ENCODE measurements at regions not wholly inside any gene's neighbourhood (a gene's known extent, or its start where the extent isn't known, plus 50 kb on each side); places are given as distances from the start of the nearest gene placed in this dataset.

GRCh38 chr7:70986297-70986696 lies 145.6 kb upstream of the GALNT17 start:
- no peak for DNase-seq (ENCODE audit: low spot score)

- no peak for DNase-seq (ENCODE audit: low spot score)
Observed at GRCh38 chr7:70994176-70994575, 137.8 kb upstream of the GALNT17 start.

GRCh38 chr7:70997261-70997660 lies 134.7 kb upstream of the GALNT17 start:
- no peak for DNase-seq (ENCODE audit: low spot score)

GRCh38 chr7:71005109-71005508 lies 126.8 kb upstream of the GALNT17 start:
- DNase-seq (ENCODE audit: low spot score) = no peak

- DNase-seq (ENCODE audit: low spot score) = no peak
Observed at GRCh38 chr7:71009636-71010035, 122.3 kb upstream of the GALNT17 start.

GRCh38 chr7:71015252-71015900 lies 116.6 kb upstream of the GALNT17 start:
- no peak for DNase-seq (ENCODE audit: low spot score)

GRCh38 chr7:71016401-71016800 lies 115.5 kb upstream of the GALNT17 start:
- DNase-seq (ENCODE audit: low spot score) = no peak

- DNase-seq (ENCODE audit: low spot score) = no peak
Observed at GRCh38 chr7:71017602-71018001, 114.3 kb upstream of the GALNT17 start.

GRCh38 chr7:71019706-71020105 lies 112.2 kb upstream of the GALNT17 start:
- DNase-seq (ENCODE audit: low spot score) = no peak

- DNase-seq (ENCODE audit: low spot score) = no peak
Observed at GRCh38 chr7:71021131-71021530, 110.8 kb upstream of the GALNT17 start.

- no peak for DNase-seq (ENCODE audit: low spot score)
Observed at GRCh38 chr7:71026680-71027079, 105.3 kb upstream of the GALNT17 start.

- DNase-seq (ENCODE audit: low spot score) = no peak
Observed at GRCh38 chr7:71034243-71034642, 97.7 kb upstream of the GALNT17 start.

GRCh38 chr7:71042591-71042990 lies 89.4 kb upstream of the GALNT17 start:
- no peak for DNase-seq (ENCODE audit: low spot score)

GRCh38 chr7:71050492-71050891 lies 81.5 kb upstream of the GALNT17 start:
- no peak for DNase-seq (ENCODE audit: low spot score)

GRCh38 chr7:71055504-71055903 lies 76.4 kb upstream of the GALNT17 start:
- no peak for DNase-seq (ENCODE audit: low spot score)

GRCh38 chr7:71077743-71078476 lies 54.0 kb upstream of the GALNT17 start:
- no peak for DNase-seq (ENCODE audit: low spot score)
